ENCODE measurements at regions not wholly inside any gene's neighbourhood (a gene's known extent, or its start where the extent isn't known, plus 50 kb on each side); places are given as distances from the start of the nearest gene placed in this dataset.

- no peaks in the 10 kb centered on the region for H3K4me1 ChIP-seq (ENCODE audit: control insufficient read depth in 1 of 2, insufficient read depth in 2 of 2, low read length in 2 of 2)
- H3K9me3 ChIP-seq (ENCODE audit: control insufficient read depth in 1 of 2, low read length in 2 of 2), result no peaks in the 10 kb centered on the region
- H3K27ac ChIP-seq (ENCODE audit: low read length), result no peak overlapping the region
- H3K27me3 ChIP-seq (ENCODE audit: low read depth, low read length), result no peaks in the 10 kb centered on the region
- no peak overlapping the region for H3K4me3 ChIP-seq (ENCODE audit: low read depth in 1 of 2, low read length in 2 of 2)
- no peaks in the 10 kb centered on the region for H3K36me3 ChIP-seq (ENCODE audit: control insufficient read depth in 1 of 2, insufficient read depth in 2 of 2, low read length in 2 of 2)
Measured at GRCh38 chr20:19072988-19073387, 139.5 kb upstream of the SLC24A3 start.

- Histone ChIP-seq H3K4me3 (ENCODE audit: low read depth in 1 of 2, low read length in 2 of 2) (no peak overlapping the region), H3K36me3 (ENCODE audit: control insufficient read depth in 1 of 2, insufficient read depth in 2 of 2, low read length in 2 of 2) (no peaks in the 10 kb centered on the region), H3K27me3 (ENCODE audit: low read depth, low read length) (no peaks in the 10 kb centered on the region), H3K4me1 (ENCODE audit: control insufficient read depth in 1 of 2, insufficient read depth in 2 of 2, low read length in 2 of 2) (no peaks in the 10 kb centered on the region), H3K27ac (ENCODE audit: low read length) (no peak overlapping the region), H3K9me3 (ENCODE audit: control insufficient read depth in 1 of 2, low read length in 2 of 2) (no peaks in the 10 kb centered on the region)
Measured at GRCh38 chr20:19073584-19074218, 138.7 kb upstream of the SLC24A3 start.

- Histone ChIP-seq H3K4me1 (ENCODE audit: control insufficient read depth in 1 of 2, insufficient read depth in 2 of 2, low read length in 2 of 2) (no peaks in the 10 kb centered on the region), H3K27ac (ENCODE audit: low read length) (no peak overlapping the region), H3K36me3 (ENCODE audit: control insufficient read depth in 1 of 2, insufficient read depth in 2 of 2, low read length in 2 of 2) (no peaks in the 10 kb centered on the region), H3K4me3 (ENCODE audit: low read depth in 1 of 2, low read length in 2 of 2) (no peak overlapping the region), H3K27me3 (ENCODE audit: low read depth, low read length) (no peaks in the 10 kb centered on the region), H3K9me3 (ENCODE audit: control insufficient read depth in 1 of 2, low read length in 2 of 2) (no peaks in the 10 kb centered on the region)
Measured at GRCh38 chr20:19074356-19074755, 138.1 kb upstream of the SLC24A3 start.

DNA sequence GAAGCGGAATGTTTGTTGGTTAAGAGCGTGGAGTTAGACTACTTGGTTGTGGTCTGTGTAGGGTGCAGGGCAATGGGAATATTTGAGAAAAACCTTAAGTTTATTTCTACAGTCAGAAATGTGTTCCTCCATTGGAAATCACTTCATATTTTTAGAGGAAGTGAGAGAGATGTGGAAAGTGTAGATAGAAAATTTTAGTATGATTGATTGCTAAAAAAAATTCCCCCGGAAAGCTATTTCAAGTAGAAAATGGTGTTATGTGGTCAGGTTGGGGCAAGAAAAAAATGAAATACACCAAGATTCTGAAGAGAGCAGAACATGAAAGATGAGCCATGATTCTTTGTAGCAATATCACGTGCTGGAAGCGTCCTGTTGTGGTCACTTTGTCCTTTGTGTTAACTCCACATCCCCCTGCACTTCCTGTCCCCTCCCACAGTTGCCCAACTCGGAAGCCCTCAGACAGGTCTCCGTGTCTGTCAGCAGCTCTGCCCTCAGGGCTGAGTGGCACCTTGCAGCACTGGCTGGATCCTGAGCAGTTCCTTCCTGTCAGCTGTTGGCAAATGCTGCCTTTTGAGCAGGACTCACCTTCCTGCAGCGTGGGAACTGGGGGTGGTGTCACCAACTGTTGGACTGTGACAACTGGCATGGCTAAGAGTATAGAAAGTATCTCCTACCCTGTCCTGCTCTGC is 137.5 kb upstream of the SLC24A3 start:
- no peaks in the 10 kb centered on the region for H3K9me3 ChIP-seq (ENCODE audit: control insufficient read depth in 1 of 2, low read length in 2 of 2)
- H3K27me3 ChIP-seq (ENCODE audit: low read depth, low read length), result no peaks in the 10 kb centered on the region
- no peak overlapping the region for H3K27ac ChIP-seq (ENCODE audit: low read length)
- H3K36me3 ChIP-seq (ENCODE audit: control insufficient read depth in 1 of 2, insufficient read depth in 2 of 2, low read length in 2 of 2), result no peaks in the 10 kb centered on the region
- H3K4me1 ChIP-seq (ENCODE audit: control insufficient read depth in 1 of 2, insufficient read depth in 2 of 2, low read length in 2 of 2), result no peaks in the 10 kb centered on the region
- no peak overlapping the region for H3K4me3 ChIP-seq (ENCODE audit: low read depth in 1 of 2, low read length in 2 of 2)

- Histone ChIP-seq H3K4me1 (ENCODE audit: control insufficient read depth in 1 of 2, insufficient read depth in 2 of 2, low read length in 2 of 2) (no peaks in the 10 kb centered on the region), H3K27ac (ENCODE audit: low read length) (no peak overlapping the region), H3K4me3 (ENCODE audit: low read depth in 1 of 2, low read length in 2 of 2) (no peak overlapping the region), H3K9me3 (ENCODE audit: control insufficient read depth in 1 of 2, low read length in 2 of 2) (no peaks in the 10 kb centered on the region), H3K27me3 (ENCODE audit: low read depth, low read length) (no peaks in the 10 kb centered on the region), H3K36me3 (ENCODE audit: control insufficient read depth in 1 of 2, insufficient read depth in 2 of 2, low read length in 2 of 2) (no peaks in the 10 kb centered on the region)
Measured at GRCh38 chr20:19077370-19078220, 134.8 kb upstream of the SLC24A3 start.

DNA sequence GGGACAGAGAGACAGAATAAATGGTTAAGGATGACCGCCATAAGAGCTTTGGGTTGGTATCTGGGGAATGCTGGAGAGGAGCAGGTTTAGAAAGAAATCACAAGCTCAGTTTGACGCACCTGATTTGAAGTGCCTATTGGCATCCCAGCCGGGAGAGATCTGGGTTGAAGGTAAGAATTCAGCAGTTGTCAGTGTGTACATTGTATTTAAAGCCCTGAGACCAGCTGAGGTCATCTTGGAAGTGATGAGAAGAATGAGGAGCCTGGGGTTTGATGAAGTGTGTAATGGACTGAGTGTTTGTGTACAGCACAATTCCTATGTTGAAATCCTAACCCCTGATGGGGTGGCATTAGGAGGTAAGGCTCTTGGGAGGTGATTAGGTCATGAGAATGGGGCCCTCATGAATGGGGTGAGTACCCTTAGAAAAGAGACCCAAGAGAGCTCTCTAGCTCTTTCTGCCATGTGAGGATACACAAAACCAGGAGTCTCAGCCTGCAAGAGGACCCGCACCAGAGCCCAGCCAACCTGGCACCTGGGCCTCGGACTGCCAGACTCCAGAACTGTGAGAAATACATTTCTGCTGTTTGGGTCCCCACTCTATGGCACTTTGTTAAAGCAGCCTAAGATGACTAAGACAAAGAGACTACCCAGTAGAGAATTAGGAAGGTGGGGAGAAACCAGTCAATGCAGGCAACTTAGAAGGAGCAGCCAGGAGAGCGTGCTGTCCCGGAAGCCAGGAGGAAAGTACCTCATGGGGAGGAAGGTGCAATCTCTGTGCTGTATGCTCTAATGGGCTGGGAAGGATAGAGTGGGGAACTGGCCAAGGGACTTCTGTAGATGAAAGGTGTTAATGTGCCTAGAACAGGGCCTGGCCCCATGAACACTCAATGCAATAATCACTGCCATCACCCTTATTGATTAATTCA is 133.7 kb upstream of the SLC24A3 start:
- Histone ChIP-seq H3K27me3 (ENCODE audit: low read depth, low read length) (no peaks in the 10 kb centered on the region), H3K27ac (ENCODE audit: low read length) (no peak overlapping the region), H3K4me1 (ENCODE audit: control insufficient read depth in 1 of 2, insufficient read depth in 2 of 2, low read length in 2 of 2) (no peaks in the 10 kb centered on the region), H3K9me3 (ENCODE audit: control insufficient read depth in 1 of 2, low read length in 2 of 2) (no peaks in the 10 kb centered on the region), H3K4me3 (ENCODE audit: low read depth in 1 of 2, low read length in 2 of 2) (no peak overlapping the region), H3K36me3 (ENCODE audit: control insufficient read depth in 1 of 2, insufficient read depth in 2 of 2, low read length in 2 of 2) (no peaks in the 10 kb centered on the region)

DNA sequence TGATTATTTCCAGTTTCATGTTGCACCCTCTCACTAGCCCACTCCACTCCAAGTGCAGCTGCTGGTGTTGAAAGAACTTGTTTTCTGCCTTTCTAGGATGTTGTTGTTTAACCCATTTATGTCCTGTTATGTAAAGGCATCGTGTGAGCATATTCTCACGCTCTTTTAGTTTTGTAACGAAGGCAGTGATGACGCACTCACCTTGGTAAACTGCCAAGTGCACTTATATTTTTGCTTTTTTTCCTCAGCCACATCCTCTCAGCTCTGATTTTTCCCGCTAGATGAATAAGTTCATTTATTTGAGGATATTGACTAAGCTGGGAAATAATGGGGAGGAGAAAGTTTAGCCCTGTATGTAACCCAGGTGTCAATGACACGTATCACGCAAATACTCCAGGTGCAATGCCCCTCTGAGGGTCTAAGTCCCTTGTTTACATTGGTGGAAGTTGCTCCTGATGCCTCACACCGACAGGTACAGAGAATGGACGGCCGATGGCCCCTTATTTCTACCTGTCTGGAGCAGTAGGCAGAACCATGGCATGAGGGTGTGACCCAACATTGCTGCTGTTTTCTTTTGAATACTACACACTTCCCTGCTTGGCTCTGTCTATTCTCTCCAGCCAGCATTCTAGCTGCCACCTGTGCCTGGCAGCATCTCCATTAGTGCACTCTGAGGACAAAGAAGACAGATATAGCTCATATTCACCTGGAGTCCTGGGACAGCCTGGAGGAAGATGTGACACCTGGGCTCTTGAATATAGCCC is 132.7 kb upstream of the SLC24A3 start:
- Histone ChIP-seq H3K27me3 (ENCODE audit: low read depth, low read length) (no peaks in the 10 kb centered on the region), H3K27ac (ENCODE audit: low read length) (no peak overlapping the region), H3K9me3 (ENCODE audit: control insufficient read depth in 1 of 2, low read length in 2 of 2) (no peaks in the 10 kb centered on the region), H3K4me3 (ENCODE audit: low read depth in 1 of 2, low read length in 2 of 2) (no peak overlapping the region), H3K36me3 (ENCODE audit: control insufficient read depth in 1 of 2, insufficient read depth in 2 of 2, low read length in 2 of 2) (no peaks in the 10 kb centered on the region), H3K4me1 (ENCODE audit: control insufficient read depth in 1 of 2, insufficient read depth in 2 of 2, low read length in 2 of 2) (no peaks in the 10 kb centered on the region)

GRCh38 chr20:19081937-19082336 is 130.5 kb upstream of the SLC24A3 start:
- no peak overlapping the region for H3K4me3 ChIP-seq (ENCODE audit: low read depth in 1 of 2, low read length in 2 of 2)
- H3K36me3 ChIP-seq (ENCODE audit: control insufficient read depth in 1 of 2, insufficient read depth in 2 of 2, low read length in 2 of 2), result no peaks in the 10 kb centered on the region
- H3K27me3 ChIP-seq (ENCODE audit: low read depth, low read length), result no peaks in the 10 kb centered on the region
- H3K4me1 ChIP-seq (ENCODE audit: control insufficient read depth in 1 of 2, insufficient read depth in 2 of 2, low read length in 2 of 2), result no peaks in the 10 kb centered on the region
- H3K27ac ChIP-seq (ENCODE audit: low read length), result no peak overlapping the region
- no peaks in the 10 kb centered on the region for H3K9me3 ChIP-seq (ENCODE audit: control insufficient read depth in 1 of 2, low read length in 2 of 2)

DNA sequence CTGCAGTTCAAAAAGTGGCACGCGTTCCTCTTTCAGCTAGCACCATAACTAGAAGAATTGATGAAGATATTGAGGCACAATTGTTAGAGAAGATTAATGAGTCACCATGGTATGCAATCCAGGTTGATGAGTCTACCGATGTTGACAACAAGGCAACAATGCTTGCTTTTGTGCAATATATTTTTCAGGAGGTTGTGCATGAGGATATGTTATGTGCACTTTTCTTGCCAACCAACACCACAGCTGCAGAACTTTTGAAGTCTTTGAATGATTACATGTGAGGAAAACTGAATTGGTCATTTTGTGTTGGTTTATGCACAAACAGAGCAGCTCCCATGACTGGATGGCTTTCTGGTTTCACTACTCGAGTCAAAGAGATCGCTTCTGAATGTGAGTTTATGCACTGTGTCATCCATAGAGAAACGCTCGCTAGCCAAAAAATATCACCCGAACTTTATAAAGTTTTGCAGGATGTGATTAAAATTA is 129.3 kb upstream of the SLC24A3 start:
- Histone ChIP-seq H3K27ac (ENCODE audit: low read length) (no peak overlapping the region), H3K4me1 (ENCODE audit: control insufficient read depth in 1 of 2, insufficient read depth in 2 of 2, low read length in 2 of 2) (no peaks in the 10 kb centered on the region), H3K36me3 (ENCODE audit: control insufficient read depth in 1 of 2, insufficient read depth in 2 of 2, low read length in 2 of 2) (no peaks in the 10 kb centered on the region), H3K27me3 (ENCODE audit: low read depth, low read length) (no peaks in the 10 kb centered on the region), H3K9me3 (ENCODE audit: control insufficient read depth in 1 of 2, low read length in 2 of 2) (no peaks in the 10 kb centered on the region), H3K4me3 (ENCODE audit: low read depth in 1 of 2, low read length in 2 of 2) (no peak overlapping the region)

GRCh38 chr20:19090332-19090731 is 122.1 kb upstream of the SLC24A3 start:
- no peaks in the 10 kb centered on the region for H3K9me3 ChIP-seq (ENCODE audit: control insufficient read depth in 1 of 2, low read length in 2 of 2)
- H3K27me3 ChIP-seq (ENCODE audit: low read depth, low read length), result no peaks in the 10 kb centered on the region
- H3K4me3 ChIP-seq (ENCODE audit: low read depth in 1 of 2, low read length in 2 of 2), result no peak overlapping the region
- H3K4me1 ChIP-seq (ENCODE audit: control insufficient read depth in 1 of 2, insufficient read depth in 2 of 2, low read length in 2 of 2), result no peaks in the 10 kb centered on the region
- H3K36me3 ChIP-seq (ENCODE audit: control insufficient read depth in 1 of 2, insufficient read depth in 2 of 2, low read length in 2 of 2), result no peaks in the 10 kb centered on the region
- H3K27ac ChIP-seq (ENCODE audit: low read length), result no peak overlapping the region

Data from muscle layer of duodenum (tissue), 2 donors.